Esophagus muscularis mucosa (tissue), 4 donors: ENCODE measurements at regions not wholly inside any gene's neighbourhood (a gene's known extent, or its start where the extent isn't known, plus 50 kb on each side); places are given as distances from the start of the nearest gene placed in this dataset.

Experiments used
- DNase-seq: peaks from one replicate; pipeline ENCODE4 v3.0.0-alpha.2; 2017; ENCODE audit errors: extremely low spot score
- H3K27ac ChIP-seq, 4 donors: fragments of 200-600 bp; sonication (generic); replicated peaks in 1 of 4; 1 replicate in 3 of 4; 2 replicates in 1 of 4; pipeline ENCODE4 v1.5.1; 2016 to 2019; ENCODE audit warnings: mild to moderate bottlenecking in 1 of 4
- H3K27me3 ChIP-seq, 4 donors: fragments of 200-600 bp; sonication (generic); one replicate each; pipeline versions ENCODE4 v1.5.1 to v1.6.0; 2016 to 2019
- H3K36me3 ChIP-seq, 4 donors: fragments of 200-600 bp; sonication (generic); one replicate each; pipeline ENCODE4 v1.5.1; 2016 to 2019
- H3K4me1 ChIP-seq, 4 donors: fragments of 200-600 bp; sonication (generic); one replicate each; pipeline ENCODE4 v1.5.1; 2016 to 2019
- H3K4me3 ChIP-seq, 4 donors: fragments of 200-600 bp; sonication (generic); 1 replicate in 2 of 4; 2 replicates in 2 of 4; pipeline ENCODE4 v1.5.1; 2016 to 2019; ENCODE audit warnings: mild to moderate bottlenecking in 4 of 4, moderate library complexity in 1 of 4
- H3K9me3 ChIP-seq, 4 donors: fragments of 200-600 bp; sonication (generic); 1 replicate in 3 of 4; 2 replicates in 1 of 4; pipeline ENCODE4 v1.5.1; 2016 to 2019
- CTCF ChIP-seq, 3 experiments: fragments of 200-600 bp in 2 of 3; fragments of 450-650 bp in 1 of 3; sonication (generic) in 2 of 3; IDR thresholded peaks; one replicate each; pipeline ENCODE4 v1.5.1; 2017 to 2019; ENCODE audit warnings: antibody characterized with exemption in 3 of 3, mild to moderate bottlenecking in 2 of 3, moderate library complexity in 1 of 3
- EP300 ChIP-seq: sonication (generic); formaldehyde crosslinking; IDR thresholded peaks from one replicate; pipeline ENCODE4 v1.6.1; 2017; ENCODE audit warnings: antibody characterized with exemption
- POLR2A ChIP-seq: fragments of 450-650 bp; IDR thresholded peaks from one replicate; pipeline ENCODE4 v1.6.1; 2017; ENCODE audit warnings: antibody characterized with exemption, moderate library complexity, mild to moderate bottlenecking, low read depth
- POLR2AphosphoS5 ChIP-seq, 2 donors: sonication (generic); formaldehyde crosslinking; IDR thresholded peaks; one replicate each; pipeline ENCODE4 v1.6.1; 2017; ENCODE audit warnings: antibody characterized with exemption in 2 of 2
- WGBS: methylation state at CpG from one replicate; pipeline ENCODE4 v1.1.5; 2018; 5-methylcytosine and 5-hydroxymethylcytosine counted together
- intact Hi-C: fragments of 100-400 bp; cut with DNase I; formaldehyde crosslinking; loops from one replicate; pipeline ENCODE4 v1.15.1; 2023

GRCh38 chr12:115118177-115118724 is 434.3 kb upstream of the TBX3 start:
- Histone ChIP-seq H3K36me3 (no peaks in the 10 kb centered on the region), H3K9me3 (no peaks in the 10 kb centered on the region), H3K27me3 (peaks cover 0 to 6% (median 0%) of the 10 kb centered on the region in 4 donors), H3K27ac (no peak overlapping the region), H3K4me3 (no peak overlapping the region), H3K4me1 (no peaks in the 10 kb centered on the region)
- no peak for DNase-seq
- intact Hi-C loops, result no loop called here
- WGBS, result 92% methylated on average over 3 of the region's 3 CpGs
- TF ChIP-seq POLR2A (no peak), POLR2AphosphoS5 (IDR thresholded peaks at IDR 0.05) (no peak), CTCF (IDR thresholded peaks at IDR 0.05) (no peak)

GRCh38 chr12:115114140-115114539 is 430.2 kb upstream of the TBX3 start:
- WGBS, result 77% methylated on average over 3 of the region's 3 CpGs

GRCh38 chr12:115109863-115110262 is 425.9 kb upstream of the TBX3 start:
- H3K9me3 ChIP-seq, result no peaks in the 10 kb centered on the region
- H3K27me3 ChIP-seq, result no peaks in the 10 kb centered on the region
- no peaks in the 10 kb centered on the region for H3K36me3 ChIP-seq
- H3K4me1 ChIP-seq, result peaks cover 0 to 5% (median 2%) of the 10 kb centered on the region in 4 donors
- WGBS, result 70% methylated on average over 3 of the region's 3 CpGs
- no peak overlapping the region for H3K4me3 ChIP-seq
- intact Hi-C loops, result no loop called here
- TF ChIP-seq POLR2AphosphoS5 (IDR thresholded peaks at IDR 0.05) (no peak), CTCF (IDR thresholded peaks at IDR 0.05) (no peak), POLR2A (no peak), EP300 (no peak)
- no peak for DNase-seq
- H3K27ac ChIP-seq, result no peak overlapping the region

More at GRCh38 chr12:115114140-115114539, 430.2 kb upstream of the TBX3 start:
- Histone ChIP-seq H3K36me3 (no peaks in the 10 kb centered on the region), H3K4me1 (peaks cover 0 to 5% (median 0%) of the 10 kb centered on the region in 4 donors), H3K27ac (no peak overlapping the region), H3K4me3 (no peak overlapping the region), H3K27me3 (peaks cover 0 to 3% (median 0%) of the 10 kb centered on the region in 4 donors), H3K9me3 (no peaks in the 10 kb centered on the region)
- TF ChIP-seq POLR2AphosphoS5 (IDR thresholded peaks at IDR 0.05), result no peak
- no peak for TF ChIP-seq CTCF (IDR thresholded peaks at IDR 0.05)
- TF ChIP-seq POLR2A, result no peak
- TF ChIP-seq EP300, result no peak
- intact Hi-C loops, result no loop called here
- no peak for DNase-seq

GRCh38 chr12:115108129-115109100 is 424.4 kb upstream of the TBX3 start:
- TF ChIP-seq EP300, result no peak
- no peaks in the 10 kb centered on the region for H3K36me3 ChIP-seq
- H3K4me1 ChIP-seq, result peaks cover 0 to 5% (median 2%) of the 10 kb centered on the region in 4 donors
- H3K27me3 ChIP-seq, result no peaks in the 10 kb centered on the region
- intact Hi-C loops, result no loop called here
- no peak for DNase-seq
- no peak overlapping the region for H3K27ac ChIP-seq
- H3K9me3 ChIP-seq, result no peaks in the 10 kb centered on the region
- 91% methylated on average over 3 of the region's 3 CpGs for WGBS
- H3K4me3 ChIP-seq, result no peak overlapping the region
